ENCODE measurements at regions not wholly inside any gene's neighbourhood (a gene's known extent, or its start where the extent isn't known, plus 50 kb on each side); places are given as distances from the start of the nearest gene placed in this dataset.

- no peaks in the 10 kb centered on the region for H3K36me3 Mint-ChIP-seq (ENCODE audit: insufficient read depth)
- no peak overlapping the region for H3K27ac Mint-ChIP-seq
- no peaks in the 10 kb centered on the region for H3K4me1 Mint-ChIP-seq (ENCODE audit: low read depth)
- no peak overlapping the region for H3K4me3 Mint-ChIP-seq (ENCODE audit: low read depth)
- H3K27me3 Mint-ChIP-seq = no peaks in the 10 kb centered on the region
- DNase-seq (ENCODE audit: low spot score, unreplicated experiment) = no peak
- TF ChIP-seq CTCF (IDR thresholded peaks at IDR 0.05; ENCODE audit: unreplicated experiment) = no peak
- H3K9me3 Mint-ChIP-seq (ENCODE audit: low read depth) = no peaks in the 10 kb centered on the region
Observed at GRCh38 chr1:188846468-188846867, 1631.2 kb downstream of the BRINP3 start.

- Mint-ChIP-seq H3K27ac (no peak overlapping the region), H3K9me3 (ENCODE audit: low read depth) (peaks cover 10% of the 10 kb centered on the region)
Observed at GRCh38 chr1:188857526-188858087, 1620.1 kb downstream of the BRINP3 start.

GRCh38 chr1:188867614-188868013 lies 1610.0 kb downstream of the BRINP3 start:
- H3K27ac Mint-ChIP-seq = no peak overlapping the region
- H3K4me3 Mint-ChIP-seq (ENCODE audit: low read depth) = no peak overlapping the region

More at GRCh38 chr1:188857526-188858087, 1620.1 kb downstream of the BRINP3 start:
- Mint-ChIP-seq H3K36me3 (ENCODE audit: insufficient read depth) (no peaks in the 10 kb centered on the region), H3K4me1 (ENCODE audit: low read depth) (no peaks in the 10 kb centered on the region), H3K4me3 (ENCODE audit: low read depth) (no peak overlapping the region), H3K27me3 (no peaks in the 10 kb centered on the region)
- no peak for TF ChIP-seq CTCF (IDR thresholded peaks at IDR 0.05; ENCODE audit: unreplicated experiment)
- no peak for DNase-seq (ENCODE audit: low spot score, unreplicated experiment)

GRCh38 chr1:188871164-188871563 lies 1606.5 kb downstream of the BRINP3 start:
- Mint-ChIP-seq H3K27me3 (no peaks in the 10 kb centered on the region), H3K4me1 (ENCODE audit: low read depth) (no peaks in the 10 kb centered on the region), H3K36me3 (ENCODE audit: insufficient read depth) (no peaks in the 10 kb centered on the region), H3K27ac (no peak overlapping the region), H3K9me3 (ENCODE audit: low read depth) (no peaks in the 10 kb centered on the region), H3K4me3 (ENCODE audit: low read depth) (no peak overlapping the region)
- no peak for DNase-seq (ENCODE audit: low spot score, unreplicated experiment)
- no peak for TF ChIP-seq CTCF (IDR thresholded peaks at IDR 0.05; ENCODE audit: unreplicated experiment)

More at GRCh38 chr1:188867614-188868013, 1610.0 kb downstream of the BRINP3 start:
- Mint-ChIP-seq H3K4me1 (ENCODE audit: low read depth) (no peaks in the 10 kb centered on the region), H3K36me3 (ENCODE audit: insufficient read depth) (no peaks in the 10 kb centered on the region), H3K27me3 (no peaks in the 10 kb centered on the region), H3K9me3 (ENCODE audit: low read depth) (no peaks in the 10 kb centered on the region)
- no peak for TF ChIP-seq CTCF (IDR thresholded peaks at IDR 0.05; ENCODE audit: unreplicated experiment)
- no peak for DNase-seq (ENCODE audit: low spot score, unreplicated experiment)

GRCh38 chr1:188872376-188872775 lies 1605.3 kb downstream of the BRINP3 start:
- DNase-seq (ENCODE audit: low spot score, unreplicated experiment) = no peak
- TF ChIP-seq CTCF (IDR thresholded peaks at IDR 0.05; ENCODE audit: unreplicated experiment) = no peak
- H3K4me3 Mint-ChIP-seq (ENCODE audit: low read depth) = no peak overlapping the region
- no peaks in the 10 kb centered on the region for H3K27me3 Mint-ChIP-seq
- no peaks in the 10 kb centered on the region for H3K9me3 Mint-ChIP-seq (ENCODE audit: low read depth)
- no peak overlapping the region for H3K27ac Mint-ChIP-seq
- no peaks in the 10 kb centered on the region for H3K4me1 Mint-ChIP-seq (ENCODE audit: low read depth)
- H3K36me3 Mint-ChIP-seq (ENCODE audit: insufficient read depth) = no peaks in the 10 kb centered on the region

Data from progenitor cell of endocrine pancreas (in vitro differentiated cells).